KMS-11 (cell line): ENCODE measurements at regions not wholly inside any gene's neighbourhood (a gene's known extent, or its start where the extent isn't known, plus 50 kb on each side); places are given as distances from the start of the nearest gene placed in this dataset.
"Not testable (repeated sequence)": the region's sequence is repeated elsewhere in the genome, so short reads cannot be mapped to it uniquely, and the experiment has no call there.

Source experiments
- H2AFZ ChIP-seq: fragments of 200-600 bp; sonication (generic); 2 replicates; pipeline ENCODE4 v1.6.1; 2016; ENCODE audit warnings: antibody characterized with exemption, mixed run types, low read depth
- H3K27ac ChIP-seq: fragments of 200-600 bp; sonication (generic); 2 replicates; pipeline ENCODE4 v1.6.1; 2016; ENCODE audit warnings: mild to moderate bottlenecking, mixed run types
- H3K27me3 ChIP-seq: fragments of 200-600 bp; sonication (generic); 2 replicates; pipeline ENCODE4 v1.6.1; 2017; ENCODE audit warnings: mild to moderate bottlenecking, low read depth, mixed run types, moderate library complexity; ENCODE audit not compliant: insufficient read depth
- H3K36me3 ChIP-seq: fragments of 200-600 bp; sonication (generic); 2 replicates; pipeline ENCODE4 v1.6.1; 2017; ENCODE audit warnings: mild to moderate bottlenecking, mixed run types; ENCODE audit not compliant: insufficient read depth
- H3K4me1 ChIP-seq: fragments of 200-600 bp; sonication (generic); 2 replicates; pipeline ENCODE4 v1.6.1; 2016; ENCODE audit warnings: mild to moderate bottlenecking, low read depth, mixed run types; ENCODE audit not compliant: poor library complexity, severe bottlenecking
- H3K4me2 ChIP-seq: fragments of 200-600 bp; sonication (generic); 2 replicates; pipeline ENCODE4 v1.7.0; 2016; ENCODE audit warnings: mild to moderate bottlenecking, mixed run types
- H3K4me3 ChIP-seq: fragments of 200-600 bp; sonication (generic); IDR thresholded peaks from 2 replicates; pipeline ENCODE4 v1.6.1; 2017; ENCODE audit warnings: low read depth, low read length, mixed read lengths; ENCODE audit not compliant: insufficient read depth
- H3K79me2 ChIP-seq: fragments of 200-600 bp; sonication (generic); 2 replicates; pipeline ENCODE4 v1.6.1; 2016; ENCODE audit warnings: low read depth, mixed run types; ENCODE audit not compliant: insufficient read depth
- H3K9ac ChIP-seq: fragments of 200-600 bp; sonication (generic); 2 replicates; pipeline ENCODE4 v1.6.1; 2016; ENCODE audit warnings: mild to moderate bottlenecking, mixed run types
- H4K20me1 ChIP-seq: fragments of 200-600 bp; sonication (generic); 2 replicates; pipeline ENCODE4 v1.6.1; 2016; ENCODE audit warnings: mild to moderate bottlenecking, mixed run types; ENCODE audit not compliant: insufficient read depth
- CTCF ChIP-seq: fragments of 200-600 bp; sonication (generic); conservative IDR thresholded peaks from 2 replicates; pipeline ENCODE4 v1.6.1; 2017; ENCODE audit warnings: low read depth, mild to moderate bottlenecking, antibody characterized with exemption, low read length, moderate library complexity, mixed read lengths

GRCh38 chr12:3418609-3419390, 72.2 kb upstream of the PRMT8 start:
- H3K4me2 ChIP-seq: no peak overlapping the region

GRCh38 chr12:3419558-3419957, 71.4 kb upstream of the PRMT8 start:
- no peak overlapping the region for H3K4me2 ChIP-seq
- H3K27me3 ChIP-seq: no peaks in the 10 kb centered on the region
- no peak overlapping the region for H3K9ac ChIP-seq
- no peaks in the 10 kb centered on the region for H3K36me3 ChIP-seq
- H3K27ac ChIP-seq: no peak overlapping the region
- H4K20me1 ChIP-seq: no peaks in the 10 kb centered on the region
- no peak overlapping the region for H2AFZ ChIP-seq
- H3K4me3 ChIP-seq: no peak overlapping the region
- no peaks in the 10 kb centered on the region for H3K4me1 ChIP-seq
- no peaks in the 10 kb centered on the region for H3K79me2 ChIP-seq
- TF ChIP-seq CTCF: no peak

More at GRCh38 chr12:3418609-3419390, 72.2 kb upstream of the PRMT8 start:
- Histone ChIP-seq H3K9ac (no peak overlapping the region), H3K36me3 (no peaks in the 10 kb centered on the region), H3K27me3 (no peaks in the 10 kb centered on the region), H3K79me2 (no peaks in the 10 kb centered on the region), H3K4me3 (no peak overlapping the region), H2AFZ (no peak overlapping the region), H3K27ac (no peak overlapping the region), H4K20me1 (no peaks in the 10 kb centered on the region), H3K4me1 (no peaks in the 10 kb centered on the region)
- TF ChIP-seq CTCF: no peak

- TF ChIP-seq CTCF: no peak
- H3K27me3 ChIP-seq: no peaks in the 10 kb centered on the region
- no peak overlapping the region for H3K4me2 ChIP-seq
- H3K27ac ChIP-seq: no peak overlapping the region
- no peak overlapping the region for H2AFZ ChIP-seq
- H3K9ac ChIP-seq: no peak overlapping the region
- H3K36me3 ChIP-seq: no peaks in the 10 kb centered on the region
- no peak overlapping the region for H3K4me3 ChIP-seq
- H3K4me1 ChIP-seq: no peaks in the 10 kb centered on the region
- H3K79me2 ChIP-seq: no peaks in the 10 kb centered on the region
- H4K20me1 ChIP-seq: no peaks in the 10 kb centered on the region
Measured at GRCh38 chr12:3420693-3421092, 70.3 kb upstream of the PRMT8 start.

DNA sequence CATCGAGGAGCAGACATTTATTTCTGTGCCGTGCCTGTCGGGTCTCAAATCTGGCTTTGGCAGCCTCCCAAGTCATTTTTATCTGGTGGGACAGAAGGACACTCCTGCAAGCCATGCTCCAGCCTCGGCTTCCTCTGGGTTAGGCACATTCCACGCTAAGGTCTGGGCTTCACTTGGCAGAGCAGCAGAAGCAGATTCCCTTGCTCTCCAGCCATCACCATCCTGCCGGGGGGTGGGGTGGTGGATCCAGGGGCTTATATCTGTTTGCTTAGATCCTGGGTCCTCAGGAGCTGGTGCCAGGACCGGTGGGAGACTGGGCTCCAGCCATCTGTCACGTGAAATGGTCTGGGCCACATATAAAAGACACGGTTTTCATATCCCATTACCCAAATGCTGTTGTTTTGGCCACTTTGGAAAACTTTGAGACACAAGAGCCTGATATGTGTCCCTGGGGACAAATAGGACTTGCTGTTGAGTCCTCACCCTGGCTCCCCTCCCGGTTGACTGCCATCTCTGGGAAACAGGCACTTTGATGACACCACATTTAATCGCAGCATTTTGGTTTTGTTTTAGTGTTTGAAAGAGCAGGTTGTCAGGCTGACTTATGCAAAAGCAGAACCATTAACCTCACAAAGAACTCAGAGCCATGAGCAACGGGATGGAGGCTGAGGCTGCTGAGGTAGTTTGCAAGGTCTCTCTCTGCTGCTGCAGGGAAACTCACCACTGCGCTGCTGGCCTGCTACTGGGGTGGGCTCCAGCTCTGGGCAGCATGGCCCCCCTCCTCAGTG, 69.6 kb upstream of the PRMT8 start:
- Histone ChIP-seq H3K4me2 (no peak overlapping the region), H3K9ac (no peak overlapping the region), H3K27me3 (no peaks in the 10 kb centered on the region), H3K36me3 (no peaks in the 10 kb centered on the region), H3K4me3 (no peak overlapping the region), H3K4me1 (no peaks in the 10 kb centered on the region), H3K79me2 (no peaks in the 10 kb centered on the region), H4K20me1 (no peaks in the 10 kb centered on the region), H3K27ac (no peak overlapping the region), H2AFZ (no peak overlapping the region)
- no peak for TF ChIP-seq CTCF

GRCh38 chr12:3424796-3425195, 66.2 kb upstream of the PRMT8 start:
- not testable (repeated sequence) for H3K4me1 ChIP-seq, H3K4me2 ChIP-seq, H3K36me3 ChIP-seq, H3K27me3 ChIP-seq, H2AFZ ChIP-seq, H4K20me1 ChIP-seq, H3K79me2 ChIP-seq, H3K27ac ChIP-seq, H3K9ac ChIP-seq, H3K4me3 ChIP-seq
